ENCODE measurements at regions not wholly inside any gene's neighbourhood (a gene's known extent, or its start where the extent isn't known, plus 50 kb on each side); places are given as distances from the start of the nearest gene placed in this dataset.
"Not testable (repeated sequence)": the region's sequence is repeated elsewhere in the genome, so short reads cannot be mapped to it uniquely, and the experiment has no call there.

DNA sequence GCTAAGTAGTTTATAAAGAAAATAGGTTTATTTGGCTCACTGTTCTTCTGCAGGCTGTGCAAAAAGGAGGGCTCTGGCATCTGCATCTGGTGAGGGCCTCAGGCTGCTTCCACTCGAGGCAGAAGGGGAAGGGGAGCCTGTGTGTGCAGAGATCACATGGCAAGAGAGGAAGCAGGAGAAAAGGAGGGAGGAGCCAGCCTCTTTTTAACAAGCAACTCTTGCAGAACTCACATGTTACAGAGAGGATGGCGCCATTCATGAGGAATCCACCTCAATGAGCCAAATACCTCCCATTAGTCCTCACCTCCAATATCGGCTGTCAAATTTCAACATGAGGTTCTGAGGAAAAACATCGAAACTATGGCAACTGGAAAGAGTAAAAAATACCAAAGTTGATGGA, 666.6 kb upstream of the SLC35B3 start:
- no peak for DNase-seq

DNA sequence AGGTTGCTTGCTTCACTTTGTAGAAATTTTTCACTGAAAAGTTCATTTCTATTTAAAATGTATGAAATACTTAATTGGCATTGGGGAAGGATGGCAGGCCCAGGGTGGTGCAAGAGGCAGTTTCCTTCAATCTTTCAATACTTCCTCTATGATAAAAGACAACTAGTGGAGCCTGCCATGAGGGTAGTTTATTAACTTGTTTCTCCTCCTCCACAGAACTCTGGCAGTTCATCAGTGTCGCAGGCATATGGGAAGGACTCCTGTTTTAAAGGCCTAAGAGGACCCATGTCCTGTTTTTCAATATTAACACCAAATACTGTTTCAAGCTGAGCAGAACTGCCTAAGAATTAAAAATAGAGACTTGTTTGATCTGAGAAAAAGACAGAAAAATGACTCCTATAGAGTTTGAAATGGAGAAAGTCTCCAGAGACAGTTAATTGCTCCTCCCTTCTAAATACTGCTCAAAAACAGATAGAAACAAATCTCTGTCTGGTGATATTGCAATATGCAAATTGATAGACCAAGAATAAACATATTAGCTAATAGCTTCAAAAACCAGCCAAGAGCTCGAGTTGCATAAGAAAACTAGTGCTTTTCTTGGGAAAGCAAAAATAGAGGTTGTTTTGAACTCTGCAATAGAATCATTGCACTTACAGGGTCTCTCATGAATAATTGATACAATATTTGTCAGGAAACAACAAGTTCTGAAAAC, 665.7 kb upstream of the SLC35B3 start:
- no peak for DNase-seq

DNA sequence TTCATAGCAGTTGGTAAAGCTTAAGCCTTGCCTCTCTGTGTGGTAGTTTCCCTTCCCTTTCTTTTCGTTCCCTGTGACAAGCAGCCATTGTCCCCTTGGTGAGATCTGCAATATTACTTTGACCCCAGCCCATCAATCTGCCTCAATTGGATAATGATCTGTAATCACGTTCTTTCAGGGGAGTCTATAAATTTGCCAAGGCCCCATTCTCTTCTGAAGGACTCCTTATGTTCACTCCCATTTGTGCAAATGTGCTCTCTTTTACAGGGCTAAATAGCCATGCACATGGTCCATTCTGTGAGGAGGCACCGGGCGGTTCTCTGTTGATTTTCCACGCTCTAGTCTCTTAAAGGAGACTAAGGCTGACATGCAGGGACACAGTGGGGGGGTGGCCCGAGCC, 660.4 kb upstream of the SLC35B3 start:
- DNase-seq: no peak

DNA sequence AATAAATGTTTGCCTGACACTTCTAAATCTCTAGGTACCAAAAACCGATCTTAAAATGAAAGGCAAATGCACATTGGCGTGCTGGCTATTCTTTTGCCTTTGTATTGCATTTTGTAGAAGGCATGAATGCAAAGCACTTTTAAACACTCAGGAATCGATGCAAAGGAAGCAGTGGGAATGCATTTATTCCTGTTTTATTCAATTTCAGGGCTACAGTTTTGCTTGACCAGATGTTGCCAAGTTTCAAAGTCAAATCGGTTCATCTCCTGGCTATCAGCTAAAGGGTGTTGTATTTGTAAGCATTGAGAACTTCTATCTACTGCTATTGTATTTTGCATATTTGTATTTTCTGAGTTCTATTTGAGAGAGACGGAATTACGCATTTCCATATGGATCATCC, 659.8 kb upstream of the SLC35B3 start:
- no peak for DNase-seq

DNA sequence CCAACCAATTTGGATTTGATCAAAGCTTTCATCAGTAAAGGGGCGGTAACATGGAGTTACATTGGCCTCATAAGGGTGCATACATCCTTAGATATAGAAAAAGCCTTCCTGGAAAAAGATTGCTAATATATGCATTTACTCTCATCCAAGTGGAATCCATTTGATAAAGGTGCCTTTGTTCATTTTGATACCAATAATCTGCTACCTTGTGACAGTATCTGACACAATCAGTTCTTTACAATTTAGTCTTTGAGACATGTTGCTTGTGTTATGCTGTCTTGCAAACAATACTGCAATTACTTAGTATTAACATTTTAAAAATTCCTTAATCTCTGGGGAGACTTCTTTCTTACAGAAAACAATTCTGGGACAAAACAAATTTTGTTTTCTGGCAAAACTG, 654.4 kb upstream of the SLC35B3 start:
- DNase-seq: no peak

DNA sequence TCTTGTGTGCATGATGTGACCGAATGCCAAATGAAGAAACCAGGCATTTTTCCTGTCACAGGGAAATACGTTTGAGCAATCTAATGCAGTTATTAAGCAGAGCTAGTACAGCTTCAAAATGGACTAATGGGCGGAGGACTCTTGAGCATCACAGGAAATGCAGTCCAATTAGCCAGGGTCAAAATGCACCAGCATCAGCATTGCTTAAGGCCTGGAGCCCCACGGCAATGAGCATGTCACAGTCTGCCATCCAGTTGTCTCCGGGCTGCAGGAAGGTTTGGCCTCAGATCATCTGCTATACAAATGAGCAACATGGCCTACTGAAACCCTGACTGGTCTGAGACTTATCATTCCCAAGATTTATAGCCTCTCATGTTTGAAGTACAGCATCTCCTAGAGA, 652.1 kb upstream of the SLC35B3 start:
- no peak for DNase-seq

- no peak for DNase-seq
These were observed 651.0 kb upstream of the SLC35B3 start for GRCh38 chr6:9086331-9086730.

DNA sequence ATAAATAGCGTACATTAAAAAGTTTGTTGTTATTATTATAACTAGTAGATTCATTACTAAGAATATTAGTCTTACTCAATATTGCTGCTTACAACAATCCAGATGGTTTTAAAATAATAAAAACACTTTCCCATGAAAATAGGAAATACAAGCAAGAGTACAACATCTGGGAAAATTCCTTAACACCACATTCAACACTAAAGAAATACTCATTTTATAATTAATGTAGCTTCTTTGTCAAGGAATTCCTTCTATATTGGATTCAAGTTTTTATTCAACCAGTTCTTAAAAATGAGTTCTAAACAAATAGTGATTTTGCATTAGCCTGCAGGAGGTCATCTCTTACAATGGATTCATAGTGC, 650.3 kb upstream of the SLC35B3 start:
- DNase-seq: no peak

GRCh38 chr6:9085054-9085708, 649.8 kb upstream of the SLC35B3 start:
- no peak for DNase-seq

GRCh38 chr6:9083108-9083507, 647.8 kb upstream of the SLC35B3 start:
- DNase-seq: no peak

GRCh38 chr6:9066726-9067125, 631.4 kb upstream of the SLC35B3 start:
- DNase-seq: no peak

GRCh38 chr6:9064156-9064555, 628.8 kb upstream of the SLC35B3 start:
- no peak for DNase-seq

DNA sequence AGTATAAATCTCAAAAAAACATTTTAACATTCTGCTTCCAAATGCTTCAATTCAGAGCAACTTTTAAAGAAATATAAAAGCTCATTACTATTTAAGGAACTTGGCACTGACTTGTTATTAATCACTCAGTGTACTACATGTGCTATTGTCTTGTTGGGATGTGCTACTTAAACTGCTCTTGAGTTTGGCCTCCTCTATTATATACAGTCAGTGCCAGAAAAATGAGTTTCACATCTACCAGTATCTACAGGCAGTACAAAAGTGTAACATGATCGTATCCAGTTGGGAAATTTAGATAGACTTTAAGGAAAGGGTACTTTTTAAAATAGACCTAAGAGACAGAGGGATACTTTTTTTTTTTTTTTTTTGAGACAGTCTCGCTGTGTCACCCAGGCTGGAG, 627.3 kb upstream of the SLC35B3 start:
- no peak for DNase-seq

DNA sequence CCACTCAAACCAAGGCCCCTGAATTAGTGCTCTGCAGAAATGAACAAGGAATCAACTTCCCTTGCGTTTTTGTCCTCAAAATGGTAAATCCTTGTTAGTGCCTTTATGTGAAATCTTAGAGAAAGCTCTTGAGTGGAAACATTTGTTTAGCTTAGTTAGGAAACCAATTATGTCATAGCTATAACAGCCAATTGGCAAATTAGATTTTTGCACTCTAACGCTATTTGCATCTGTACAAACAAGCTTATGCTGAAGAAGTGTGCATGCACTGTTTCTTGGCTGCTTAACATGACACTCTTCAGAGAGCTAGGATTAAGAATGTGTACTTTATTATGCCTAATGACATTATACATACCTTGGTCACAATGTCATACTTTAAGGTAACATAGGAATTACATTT, 622.6 kb upstream of the SLC35B3 start:
- no peak for DNase-seq

GRCh38 chr6:9056556-9056955, 621.2 kb upstream of the SLC35B3 start:
- no peak for DNase-seq

- DNase-seq: no peak
These were observed 609.1 kb upstream of the SLC35B3 start for GRCh38 chr6:9044426-9044825.

- no peak for DNase-seq
These were observed 605.4 kb upstream of the SLC35B3 start for GRCh38 chr6:9040718-9041117.

GRCh38 chr6:9039258-9039657, 603.9 kb upstream of the SLC35B3 start:
- DNase-seq: no peak

GRCh38 chr6:9028086-9028485, 592.7 kb upstream of the SLC35B3 start:
- DNase-seq: no peak

DNA sequence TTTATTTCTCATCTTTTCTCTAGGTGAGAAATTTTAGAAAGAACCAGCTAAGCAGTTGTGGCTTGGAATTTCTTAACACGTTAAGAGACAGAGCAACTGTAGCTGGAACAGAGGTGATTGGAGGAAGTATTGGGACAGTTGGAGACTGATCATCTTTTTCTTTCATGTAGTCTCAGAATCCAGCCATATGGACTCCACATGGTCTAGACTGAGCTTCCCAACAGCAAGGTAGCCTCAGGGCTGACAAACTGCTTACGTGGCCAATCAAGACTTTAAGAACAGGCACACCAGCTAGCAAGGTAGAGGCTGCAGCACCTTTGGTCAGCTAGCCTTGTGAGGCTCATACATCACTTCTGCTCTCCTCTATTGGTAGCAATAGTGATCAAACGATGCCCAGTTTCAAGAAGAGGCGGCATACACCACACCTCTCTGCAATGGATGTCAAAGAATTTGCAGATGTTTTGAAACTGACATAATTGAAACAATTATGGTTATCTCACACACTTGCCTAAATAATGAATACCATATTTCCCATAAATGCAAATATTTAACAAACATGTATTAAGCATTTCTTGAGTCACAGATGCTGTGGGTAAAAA, 590.5 kb upstream of the SLC35B3 start:
- DNase-seq: no peak

DNA sequence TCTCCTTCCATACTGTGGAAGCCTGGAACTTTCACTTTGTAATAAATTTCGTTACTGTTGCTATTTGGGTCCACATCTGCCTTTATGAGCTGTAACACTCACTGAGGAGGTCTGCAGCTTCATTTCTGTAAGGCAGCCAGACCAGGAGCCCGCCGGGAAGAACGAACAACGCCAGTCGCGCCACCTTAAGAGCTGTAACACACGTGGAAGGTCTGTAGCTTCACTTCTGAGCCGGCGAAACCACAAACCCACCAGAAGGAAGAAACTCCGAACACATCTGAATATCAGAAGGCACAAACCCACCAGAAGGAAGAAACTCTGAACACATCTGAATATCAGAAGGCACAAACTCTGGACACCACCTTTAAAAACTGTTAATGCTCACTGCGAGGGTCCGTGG, 589.9 kb upstream of the SLC35B3 start:
- DNase-seq: no peak

- not testable (repeated sequence) for DNase-seq
These were observed 588.9 kb upstream of the SLC35B3 start for GRCh38 chr6:9024246-9024645.

- no peak for DNase-seq
These were observed 584.7 kb upstream of the SLC35B3 start for GRCh38 chr6:9020001-9020400.

DNA sequence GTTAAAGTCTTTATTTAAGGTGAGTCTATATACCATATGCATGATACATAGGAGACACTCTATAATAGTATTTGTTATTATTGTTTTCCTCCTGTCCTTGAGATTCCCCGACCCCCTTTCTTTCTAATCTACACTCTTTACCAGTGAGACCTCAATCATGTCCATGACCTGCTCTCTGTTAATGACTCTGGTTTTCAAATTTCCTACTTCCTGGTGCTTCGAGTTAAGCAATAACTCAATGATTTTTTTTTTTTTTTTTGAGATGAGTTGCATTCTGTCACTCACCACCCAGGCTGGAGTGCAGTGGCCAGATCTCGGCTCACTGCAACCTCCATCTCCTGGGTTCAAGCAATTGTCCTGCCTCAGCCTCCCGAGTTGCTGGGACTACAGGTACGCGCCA, 574.6 kb upstream of the SLC35B3 start:
- no peak for DNase-seq

Measured in renal pelvis (tissue), 1 donor.